CD14-positive monocyte (primary cell): ENCODE measurements at regions not wholly inside any gene's neighbourhood (a gene's known extent, or its start where the extent isn't known, plus 50 kb on each side); places are given as distances from the start of the nearest gene placed in this dataset.
"Not testable (repeated sequence)": the region's sequence is repeated elsewhere in the genome, so short reads cannot be mapped to it uniquely, and the experiment has no call there.

ENCODE experiments used
- DNase-seq, 3 donors: peaks; one replicate each; pipeline ENCODE4 v3.0.0-alpha.2; 2011 to 2022
- H2AFZ ChIP-seq: 2 replicates; pipeline ENCODE4 v1.6.0; 2012; ENCODE audit warnings: mild to moderate bottlenecking, low read depth, low read length, inconsistent platforms; ENCODE audit not compliant: insufficient read depth, poor library complexity, severe bottlenecking
- H3K27ac ChIP-seq, 2 donors: 1 replicate in 1 of 2; 2 replicates in 1 of 2; pipeline ENCODE4 v1.5.1; 2012 to 2013; ENCODE audit warnings: low read length in 2 of 2, control low read depth in 1 of 2, inconsistent platforms in 1 of 2, low read depth in 1 of 2, mild to moderate bottlenecking in 1 of 2
- H3K27me3 ChIP-seq, 2 donors: one replicate each; pipeline versions ENCODE4 v1.6.0 to v1.6.1; 2011 to 2013; ENCODE audit warnings: low read length in 2 of 2; ENCODE audit not compliant: control insufficient read depth in 2 of 2, insufficient read depth in 2 of 2
- H3K36me3 ChIP-seq, 2 donors: replicated peaks in 1 of 2; 1 replicate in 1 of 2; 2 replicates in 1 of 2; pipeline versions ENCODE4 v1.5.1 to v1.6.1; 2012 to 2013; ENCODE audit warnings: low read length in 2 of 2, control low read depth in 1 of 2, inconsistent platforms in 1 of 2, mild to moderate bottlenecking in 1 of 2; ENCODE audit not compliant: insufficient read depth in 2 of 2, control insufficient read depth in 1 of 2
- H3K4me1 ChIP-seq, 2 donors: 1 replicate in 1 of 2; 2 replicates in 1 of 2; pipeline versions ENCODE4 v1.5.1 to v1.6.1; 2012 to 2013; ENCODE audit warnings: low read length in 2 of 2, control low read depth in 1 of 2, inconsistent platforms in 1 of 2, mild to moderate bottlenecking in 1 of 2, moderate library complexity in 1 of 2; ENCODE audit not compliant: insufficient read depth in 2 of 2, control insufficient read depth in 1 of 2
- H3K4me2 ChIP-seq: replicated peaks from 2 replicates; pipeline ENCODE3; 2012; ENCODE audit warnings: low read length, moderate library complexity, mild to moderate bottlenecking; ENCODE audit not compliant: poor library complexity, severe bottlenecking; ENCODE audit errors: extremely low read depth
- H3K4me3 ChIP-seq, 3 experiments: fragments of 200-600 bp in 1 of 3; sonication (generic) in 1 of 3; replicated peaks in 1 of 3; 1 replicate in 2 of 3; 2 replicates in 1 of 3; pipeline ENCODE4 v1.5.1; 2011 to 2013; ENCODE audit warnings: low read length in 3 of 3, mild to moderate bottlenecking in 3 of 3, control low read depth in 2 of 3, low read depth in 2 of 3, inconsistent platforms in 1 of 3, moderate library complexity in 1 of 3
- H3K79me2 ChIP-seq: 2 replicates; pipeline ENCODE4 v1.6.0; 2012; ENCODE audit warnings: mild to moderate bottlenecking, control low read depth, inconsistent platforms, low read length, moderate library complexity; ENCODE audit not compliant: insufficient read depth
- H3K9ac ChIP-seq: 2 replicates; pipeline ENCODE4 v1.6.0; 2017; ENCODE audit warnings: low read length, mild to moderate bottlenecking; ENCODE audit not compliant: insufficient read depth, poor library complexity, severe bottlenecking
- H3K9me3 ChIP-seq, 2 donors: replicated peaks in 1 of 2; 1 replicate in 1 of 2; 2 replicates in 1 of 2; pipeline versions ENCODE4 v1.5.1 to v1.6.1; 2012 to 2013; ENCODE audit warnings: low read length in 2 of 2, control low read depth in 1 of 2; ENCODE audit not compliant: control insufficient read depth in 1 of 2, insufficient read depth in 1 of 2
- H4K20me1 ChIP-seq: 2 replicates; pipeline ENCODE4 v1.6.0; 2012; ENCODE audit warnings: mild to moderate bottlenecking, low read length, control low read depth, moderate library complexity; ENCODE audit not compliant: insufficient read depth
- H3K27ac Mint-ChIP-seq, 7 donors: one replicate each; pipeline ENCODE4 v1.8.0; 2020; ENCODE audit warnings: mild to moderate bottlenecking in 7 of 7, mixed read lengths in 7 of 7, moderate library complexity in 6 of 7, inconsistent platforms in 2 of 7
- H3K27me3 Mint-ChIP-seq, 3 donors: one replicate each; pipeline ENCODE4 v1.8.0; 2021 to 2022; ENCODE audit warnings: low read depth in 3 of 3, mild to moderate bottlenecking in 3 of 3, mixed read lengths in 3 of 3, moderate library complexity in 3 of 3, inconsistent platforms in 1 of 3
- H3K36me3 Mint-ChIP-seq, 2 donors: one replicate each; pipeline ENCODE4 v1.8.0; 2020; ENCODE audit warnings: mixed read lengths in 2 of 2, inconsistent platforms in 1 of 2, mild to moderate bottlenecking in 1 of 2
- H3K4me1 Mint-ChIP-seq: one replicate; pipeline ENCODE4 v1.8.0; 2020; ENCODE audit warnings: mild to moderate bottlenecking, mixed read lengths
- H3K4me3 Mint-ChIP-seq, 2 donors: one replicate each; pipeline ENCODE4 v1.8.0; 2020; ENCODE audit warnings: mild to moderate bottlenecking in 2 of 2, mixed read lengths in 2 of 2, moderate library complexity in 1 of 2
- H3K9me3 Mint-ChIP-seq, 7 donors: one replicate each; pipeline ENCODE4 v1.8.0; 2020 to 2022; ENCODE audit warnings: mixed read lengths in 7 of 7, mild to moderate bottlenecking in 6 of 7, moderate library complexity in 6 of 7, inconsistent platforms in 2 of 7
- WGBS: methylation state at CpG from one replicate; pipeline ENCODE4 v1.1.5; 2013; ENCODE audit warnings: missing lambda C conversion rate; ENCODE audit not compliant: insufficient coverage; 5-methylcytosine and 5-hydroxymethylcytosine counted together
- intact Hi-C, 2 donors: fragments of 100-400 bp; cut with micrococcal nuclease; formaldehyde crosslinking; loops; one replicate each; pipeline versions ENCODE4 v1.15.0 to v1.15.1; 2023
- TF ChIP-seq, protein P1 (sequence below): fragments of 200-600 bp; IDR thresholded peaks from one replicate; pipeline ENCODE4 v1.8.0; 2022; ENCODE audit warnings: antibody characterized with exemption, mild to moderate bottlenecking

DNA sequence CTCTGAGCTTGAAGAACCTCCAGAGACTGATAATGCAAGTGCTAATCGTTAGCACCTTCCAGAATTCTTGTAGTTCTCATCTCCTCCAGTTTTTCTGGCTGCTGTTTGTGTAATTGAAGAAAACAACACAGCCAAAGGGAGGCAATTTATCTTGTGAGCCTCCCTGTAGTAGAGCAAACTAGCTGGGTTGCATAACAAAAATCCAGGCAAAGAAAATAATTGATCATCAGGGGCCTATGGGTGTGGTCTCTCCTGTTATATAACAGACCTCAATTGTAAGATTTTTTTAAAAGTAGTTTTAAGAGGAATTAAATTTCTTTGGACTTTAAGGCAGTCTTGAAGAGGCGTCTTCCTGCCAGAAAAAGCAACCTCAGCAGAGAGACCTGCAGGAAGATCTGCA lies 817.0 kb downstream of the CENPC start:
- Histone ChIP-seq H3K9ac (no peak overlapping the region), H3K27me3 (no peaks in the 10 kb centered on the region), H2AFZ (no peak overlapping the region), H3K4me3 (no peak overlapping the region), H3K36me3 (no peaks in the 10 kb centered on the region), H3K79me2 (no peaks in the 10 kb centered on the region), H3K27ac (no peak overlapping the region), H3K9me3 (no peaks in the 10 kb centered on the region), H3K4me1 (no peaks in the 10 kb centered on the region), H4K20me1 (no peaks in the 10 kb centered on the region), H3K4me2 (no peak overlapping the region)
- no peak overlapping the region for H3K4me3 Mint-ChIP-seq
- no peaks in the 10 kb centered on the region for H3K9me3 Mint-ChIP-seq
- H3K36me3 Mint-ChIP-seq = no peaks in the 10 kb centered on the region
- TF ChIP-seq, protein P1, sequence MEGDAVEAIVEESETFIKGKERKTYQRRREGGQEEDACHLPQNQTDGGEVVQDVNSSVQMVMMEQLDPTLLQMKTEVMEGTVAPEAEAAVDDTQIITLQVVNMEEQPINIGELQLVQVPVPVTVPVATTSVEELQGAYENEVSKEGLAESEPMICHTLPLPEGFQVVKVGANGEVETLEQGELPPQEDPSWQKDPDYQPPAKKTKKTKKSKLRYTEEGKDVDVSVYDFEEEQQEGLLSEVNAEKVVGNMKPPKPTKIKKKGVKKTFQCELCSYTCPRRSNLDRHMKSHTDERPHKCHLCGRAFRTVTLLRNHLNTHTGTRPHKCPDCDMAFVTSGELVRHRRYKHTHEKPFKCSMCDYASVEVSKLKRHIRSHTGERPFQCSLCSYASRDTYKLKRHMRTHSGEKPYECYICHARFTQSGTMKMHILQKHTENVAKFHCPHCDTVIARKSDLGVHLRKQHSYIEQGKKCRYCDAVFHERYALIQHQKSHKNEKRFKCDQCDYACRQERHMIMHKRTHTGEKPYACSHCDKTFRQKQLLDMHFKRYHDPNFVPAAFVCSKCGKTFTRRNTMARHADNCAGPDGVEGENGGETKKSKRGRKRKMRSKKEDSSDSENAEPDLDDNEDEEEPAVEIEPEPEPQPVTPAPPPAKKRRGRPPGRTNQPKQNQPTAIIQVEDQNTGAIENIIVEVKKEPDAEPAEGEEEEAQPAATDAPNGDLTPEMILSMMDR = no peak
- H3K4me1 Mint-ChIP-seq = no peaks in the 10 kb centered on the region
- 100% methylated on average over 1 of the region's 2 CpGs for WGBS
- intact Hi-C loops = no loop called here
- no peak for DNase-seq
- H3K27ac Mint-ChIP-seq = no peak overlapping the region
- no peaks in the 10 kb centered on the region for H3K27me3 Mint-ChIP-seq

DNA sequence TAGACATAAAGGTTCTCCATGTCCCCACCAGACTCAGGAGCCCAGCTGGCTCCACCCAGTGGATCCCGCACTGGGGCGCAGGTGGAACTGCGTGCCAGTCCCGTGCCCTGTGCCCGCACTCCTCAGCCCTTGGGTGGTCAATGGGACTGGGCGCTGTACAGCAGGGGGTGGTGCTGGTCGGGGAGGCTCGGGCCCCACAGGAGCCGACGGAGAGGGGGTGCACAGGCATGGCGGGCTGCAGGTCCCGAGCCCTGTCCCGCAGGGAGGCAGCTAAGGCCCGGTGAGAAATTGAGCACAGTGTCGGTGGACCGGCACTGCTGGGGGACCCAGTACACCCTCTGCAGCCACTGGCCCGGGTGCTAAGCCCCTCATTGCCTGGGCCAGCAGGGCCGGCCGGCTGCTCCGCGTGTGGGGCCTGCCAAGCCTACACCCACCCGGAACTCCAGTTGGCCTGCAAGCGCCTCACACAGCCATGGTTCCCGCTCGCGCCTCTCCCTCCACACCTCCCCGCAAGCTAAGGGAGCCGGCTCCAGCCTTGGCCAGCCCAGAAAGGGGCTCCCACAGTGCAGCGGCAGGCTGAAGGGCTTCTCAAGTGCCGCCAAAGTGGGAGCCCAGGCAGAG lies 832.9 kb downstream of the CENPC start:
- H3K36me3 ChIP-seq, intact Hi-C loops, H3K27ac ChIP-seq, H3K4me3 Mint-ChIP-seq, H3K4me1 ChIP-seq, H4K20me1 ChIP-seq, H3K27me3 Mint-ChIP-seq, H3K4me2 ChIP-seq, H3K36me3 Mint-ChIP-seq, H2AFZ ChIP-seq, H3K4me1 Mint-ChIP-seq, DNase-seq, H3K27me3 ChIP-seq, H3K79me2 ChIP-seq, H3K9ac ChIP-seq, H3K27ac Mint-ChIP-seq, H3K4me3 ChIP-seq: not testable (repeated sequence)
- WGBS = 94% methylated on average over 23 of the region's 30 CpGs
- H3K9me3 ChIP-seq = peaks cover 12 to 22% of the 10 kb centered on the region in 2 donors
- H3K9me3 Mint-ChIP-seq = peaks cover 2 to 26% (median 13%) of the 10 kb centered on the region in 7 donors
